Eye (tissue), 1 donor: ENCODE measurements at regions not wholly inside any gene's neighbourhood (a gene's known extent, or its start where the extent isn't known, plus 50 kb on each side); places are given as distances from the start of the nearest gene placed in this dataset.
"Not testable (repeated sequence)": the region's sequence is repeated elsewhere in the genome, so short reads cannot be mapped to it uniquely, and the experiment has no call there.

ENCODE experiments used
- DNase-seq: peaks from one replicate; pipeline ENCODE4 v3.0.0-alpha.2; 2015

- no peak for DNase-seq
These were observed 185.8 kb upstream of the CCN2 start for GRCh38 chr6:132136981-132137380.

GRCh38 chr6:132135409-132135808 is 184.2 kb upstream of the CCN2 start:
- DNase-seq: no peak

- no peak for DNase-seq
These were observed 182.7 kb upstream of the CCN2 start for GRCh38 chr6:132133736-132134445.

GRCh38 chr6:132132924-132133639 is 181.9 kb upstream of the CCN2 start:
- no peak for DNase-seq

- peak; percentile 41 for DNase-seq
These were observed 181.2 kb upstream of the CCN2 start for GRCh38 chr6:132132422-132132821.

- peak; percentile 40 for DNase-seq
These were observed 180.6 kb upstream of the CCN2 start for GRCh38 chr6:132131758-132132157.

- no peak for DNase-seq
These were observed 180.2 kb upstream of the CCN2 start for GRCh38 chr6:132131351-132131750.

- DNase-seq: peak; percentile 38
These were observed 179.6 kb upstream of the CCN2 start for GRCh38 chr6:132130626-132131298.

- DNase-seq: no peak
These were observed 177.3 kb upstream of the CCN2 start for GRCh38 chr6:132128424-132128823.

- DNase-seq: no peak
These were observed 175.0 kb upstream of the CCN2 start for GRCh38 chr6:132126150-132126549.

GRCh38 chr6:132122871-132123270 is 171.7 kb upstream of the CCN2 start:
- DNase-seq: peak; percentile 23

GRCh38 chr6:132122176-132122575 is 171.0 kb upstream of the CCN2 start:
- DNase-seq: no peak

GRCh38 chr6:132118144-132118543 is 167.0 kb upstream of the CCN2 start:
- no peak for DNase-seq

GRCh38 chr6:132115714-132116366 is 164.7 kb upstream of the CCN2 start:
- no peak for DNase-seq

- DNase-seq: no peak
These were observed 163.1 kb upstream of the CCN2 start for GRCh38 chr6:132114201-132114825.

GRCh38 chr6:132109752-132110151 is 158.6 kb upstream of the CCN2 start:
- DNase-seq: not testable (repeated sequence)

GRCh38 chr6:132107896-132108295 is 156.7 kb upstream of the CCN2 start:
- no peak for DNase-seq

- DNase-seq: no peak
These were observed 150.4 kb upstream of the CCN2 start for GRCh38 chr6:132101535-132101934.

- no peak for DNase-seq
These were observed 149.3 kb upstream of the CCN2 start for GRCh38 chr6:132100388-132100990.

- DNase-seq: no peak
These were observed 145.8 kb upstream of the CCN2 start for GRCh38 chr6:132096996-132097395.

- no peak for DNase-seq
These were observed 145.1 kb upstream of the CCN2 start for GRCh38 chr6:132096245-132096644.

GRCh38 chr6:132089173-132089572 is 138.0 kb upstream of the CCN2 start:
- no peak for DNase-seq

GRCh38 chr6:132088150-132088549 is 137.0 kb upstream of the CCN2 start:
- no peak for DNase-seq
